Naive thymus-derived CD4-positive, alpha-beta T cell (primary cell): ENCODE measurements at regions not wholly inside any gene's neighbourhood (a gene's known extent, or its start where the extent isn't known, plus 50 kb on each side); places are given as distances from the start of the nearest gene placed in this dataset.
A peak's percentile ranks its signal among the peaks of the same experiment; 100 is the strongest.

Experiments used
- ATAC-seq: fragments of 150-1000 bp; cut with Tn5 transposase; 2 replicates; pipeline ENCODE4 v1.10.0; 2021; ENCODE audit warnings: mild to moderate bottlenecking, moderate library complexity
- CTCF ChIA-PET: fragments of 350-600 bp; sonication (Branson Sonifier 250); formaldehyde crosslinking; loops from one replicate; lab custom pipeline; 2021; ENCODE audit warnings: antibody characterized with exemption; lab: Charles Lee
- POLR2A ChIA-PET: fragments of 350-600 bp; sonication (Branson Sonifier 250); formaldehyde crosslinking; loops from one replicate; lab custom pipeline; 2021; ENCODE audit warnings: antibody characterized with exemption, inconsistent platforms; lab: Charles Lee
- DNase-seq, 9 donors: peaks; one replicate each; pipeline versions ENCODE4 v3.0.0 to v3.0.0-alpha.2; 2020 to 2022; ENCODE audit warnings: mixed read lengths in 1 of 9
- H3K27ac ChIP-seq: one replicate; pipeline ENCODE4 v1.7.0; 2013; ENCODE audit warnings: mild to moderate bottlenecking, low read depth, low read length, moderate library complexity
- H3K27me3 ChIP-seq, 2 donors: one replicate each; pipeline ENCODE4 v1.7.0; 2013; ENCODE audit warnings: low read length in 2 of 2, mild to moderate bottlenecking in 2 of 2, moderate library complexity in 2 of 2; ENCODE audit not compliant: control insufficient read depth in 2 of 2, insufficient read depth in 2 of 2
- H3K36me3 ChIP-seq, 3 experiments: 1 replicate in 2 of 3; 2 replicates in 1 of 3; pipeline ENCODE4 v1.7.0; 2013; ENCODE audit warnings: low read length in 3 of 3, mild to moderate bottlenecking in 3 of 3, moderate library complexity in 1 of 3; ENCODE audit not compliant: insufficient read depth in 3 of 3, control insufficient read depth in 2 of 3
- H3K4me1 ChIP-seq, 2 donors: one replicate each; pipeline ENCODE4 v1.7.0; 2013; ENCODE audit warnings: low read length in 2 of 2, mild to moderate bottlenecking in 2 of 2, moderate library complexity in 1 of 2; ENCODE audit not compliant: control insufficient read depth in 2 of 2, insufficient read depth in 2 of 2
- H3K4me3 ChIP-seq: 2 replicates; pipeline ENCODE4 v1.7.0; 2013; ENCODE audit warnings: mild to moderate bottlenecking, low read length
- H3K9me3 ChIP-seq, 3 experiments: 1 replicate in 2 of 3; 2 replicates in 1 of 3; pipeline ENCODE4 v1.7.0; 2013; ENCODE audit warnings: low read length in 3 of 3; ENCODE audit not compliant: control insufficient read depth in 2 of 3
- H3K27ac Mint-ChIP-seq, 9 donors: one replicate each; pipeline ENCODE4 v1.8.0; 2020 to 2022; ENCODE audit warnings: mixed read lengths in 9 of 9, mild to moderate bottlenecking in 8 of 9, moderate library complexity in 5 of 9, inconsistent platforms in 2 of 9
- H3K27me3 Mint-ChIP-seq, 5 donors: one replicate each; pipeline ENCODE4 v1.8.0; 2021 to 2022; ENCODE audit warnings: mixed read lengths in 5 of 5, mild to moderate bottlenecking in 1 of 5
- H3K36me3 Mint-ChIP-seq, 5 donors: one replicate each; pipeline ENCODE4 v1.8.0; 2020 to 2022; ENCODE audit warnings: mixed read lengths in 5 of 5, mild to moderate bottlenecking in 3 of 5, inconsistent platforms in 1 of 5
- H3K4me1 Mint-ChIP-seq, 7 donors: one replicate each; pipeline ENCODE4 v1.8.0; 2020 to 2022; ENCODE audit warnings: mixed read lengths in 7 of 7, mild to moderate bottlenecking in 3 of 7, inconsistent platforms in 1 of 7
- H3K4me3 Mint-ChIP-seq, 10 donors: one replicate each; pipeline ENCODE4 v1.8.0; 2020 to 2022; ENCODE audit warnings: mild to moderate bottlenecking in 10 of 10, mixed read lengths in 10 of 10, moderate library complexity in 6 of 10, inconsistent platforms in 2 of 10
- H3K9me3 Mint-ChIP-seq, 11 donors: one replicate each; pipeline ENCODE4 v1.8.0; 2020 to 2022; ENCODE audit warnings: mixed read lengths in 11 of 11, mild to moderate bottlenecking in 4 of 11, inconsistent platforms in 1 of 11, moderate library complexity in 1 of 11
- intact Hi-C, 2 donors: fragments of 100-400 bp; cut with micrococcal nuclease; formaldehyde crosslinking; loops; one replicate each; pipeline ENCODE4 v1.15.1; 2023

- DNase-seq (no peak), ATAC-seq (no peak)
- H3K27me3 ChIP-seq = no peaks in the 10 kb centered on the region
- H3K9me3 ChIP-seq = no peaks in the 10 kb centered on the region
- Mint-ChIP-seq H3K27ac (peak overlapping the region in 2 of 9 donors; percentile 0 to 2), H3K4me3 (no peak overlapping the region), H3K9me3 (peaks cover 0 to 23% (median 0%) of the 10 kb centered on the region in 11 donors), H3K36me3 (peaks cover 0 to 23% (median 4%) of the 10 kb centered on the region in 5 donors), H3K4me1 (peaks cover 23 to 57% (median 35%) of the 10 kb centered on the region in 7 donors), H3K27me3 (no peaks in the 10 kb centered on the region)
- H3K4me1 ChIP-seq = peaks cover 16 to 34% of the 10 kb centered on the region in 2 donors
- intact Hi-C loops = no loop called here
- ChIA-PET POLR2A (interaction anchor here (1.5 kb wide), 1 partner anchor 398 kb away, joined by 4 read pairs; the partner anchor contains the start of gene BTG1), CTCF (no interaction called here)
- H3K4me3 ChIP-seq = no peak overlapping the region
- H3K36me3 ChIP-seq = no peaks in the 10 kb centered on the region
- H3K27ac ChIP-seq = no peak overlapping the region
Observed at GRCh38 chr12:92543840-92544239, 158.9 kb upstream of the PLEKHG7 start.

- CTCF ChIA-PET = no interaction called here
- Mint-ChIP-seq H3K4me3 (no peak overlapping the region), H3K9me3 (peaks cover 0 to 18% (median 0%) of the 10 kb centered on the region in 11 donors), H3K36me3 (peaks cover 0 to 23% (median 0%) of the 10 kb centered on the region in 5 donors), H3K4me1 (peaks cover 26 to 61% (median 40%) of the 10 kb centered on the region in 7 donors), H3K27ac (no peak overlapping the region), H3K27me3 (no peaks in the 10 kb centered on the region)
- H3K4me1 ChIP-seq = peaks cover 17 to 37% of the 10 kb centered on the region in 2 donors
- H3K36me3 ChIP-seq = no peaks in the 10 kb centered on the region
- intact Hi-C loops = no loop called here
- DNase-seq (no peak), ATAC-seq (no peak)
- POLR2A ChIA-PET = interaction anchor here (1.5 kb wide), 1 partner anchor 398 kb away, joined by 4 read pairs; the partner anchor contains the start of gene BTG1
- H3K27me3 ChIP-seq = no peaks in the 10 kb centered on the region
- H3K9me3 ChIP-seq = no peaks in the 10 kb centered on the region
- H3K4me3 ChIP-seq = no peak overlapping the region
- no peak overlapping the region for H3K27ac ChIP-seq
Observed at GRCh38 chr12:92543359-92543758, 159.4 kb upstream of the PLEKHG7 start.

- H3K9me3 Mint-ChIP-seq = peaks cover 0 to 18% (median 0%) of the 10 kb centered on the region in 11 donors
- Histone ChIP-seq H3K9me3 (no peaks in the 10 kb centered on the region), H3K27ac (no peak overlapping the region), H3K4me1 (peaks cover 23 to 44% of the 10 kb centered on the region in 2 donors), H3K36me3 (no peaks in the 10 kb centered on the region), H3K27me3 (no peaks in the 10 kb centered on the region), H3K4me3 (no peak overlapping the region)
- ChIA-PET POLR2A (interaction anchor here (0.6 kb wide), 1 partner anchor 350 kb away, joined by 4 read pairs; no protein-coding TSS in a partner anchor), CTCF (no interaction called here)
- peaks cover 0 to 27% (median 0%) of the 10 kb centered on the region in 5 donors for H3K36me3 Mint-ChIP-seq
- H3K27me3 Mint-ChIP-seq = no peaks in the 10 kb centered on the region
- intact Hi-C loops = loop anchor here in 1 of 2 donors (2.0 kb wide), 1 partner anchor 37 kb away; no protein-coding TSS in a partner anchor
- peak overlapping the region in 1 of 10 donors; percentile 40 for H3K4me3 Mint-ChIP-seq
- DNase-seq (no peak), ATAC-seq (no peak)
- H3K27ac Mint-ChIP-seq = peak overlapping the region in 2 of 9 donors; percentile 3 to 59
- peaks cover 21 to 68% (median 52%) of the 10 kb centered on the region in 7 donors for H3K4me1 Mint-ChIP-seq
Observed at GRCh38 chr12:92541731-92542130, 161.1 kb upstream of the PLEKHG7 start.

GRCh38 chr12:92540782-92541423 is 161.9 kb upstream of the PLEKHG7 start:
- Mint-ChIP-seq H3K27me3 (no peaks in the 10 kb centered on the region), H3K4me3 (peak overlapping the region in 2 of 10 donors; percentile 9 to 23), H3K9me3 (peaks cover 0 to 18% (median 0%) of the 10 kb centered on the region in 11 donors), H3K36me3 (peaks cover 0 to 27% (median 0%) of the 10 kb centered on the region in 5 donors), H3K27ac (peak overlapping the region in 2 of 9 donors; percentile 68 to 90), H3K4me1 (peaks cover 21 to 68% (median 52%) of the 10 kb centered on the region in 7 donors)
- Histone ChIP-seq H3K9me3 (no peaks in the 10 kb centered on the region), H3K27ac (no peak overlapping the region), H3K27me3 (no peaks in the 10 kb centered on the region), H3K4me3 (no peak overlapping the region), H3K4me1 (peaks cover 23 to 44% of the 10 kb centered on the region in 2 donors), H3K36me3 (no peaks in the 10 kb centered on the region)
- CTCF ChIA-PET = interaction anchor here (0.7 kb wide), 1 partner anchor 137 kb away, joined by 4 read pairs; no protein-coding TSS in a partner anchor
- no peak for DNase-seq
- ATAC-seq = no peak
- POLR2A ChIA-PET = interaction anchor here (0.7 kb wide), 1 partner anchor 363 kb away, joined by 3 read pairs; no protein-coding TSS in a partner anchor
- intact Hi-C loops = loop anchor here in 1 of 2 donors (1.0 to 2.0 kb wide), 2 partner anchors 15 to 36 kb away; no protein-coding TSS in a partner anchor

GRCh38 chr12:92539976-92540781 is 162.6 kb upstream of the PLEKHG7 start:
- CTCF ChIA-PET = interaction anchor here (0.7 kb wide), 1 partner anchor 136 kb away, joined by 4 read pairs; no protein-coding TSS in a partner anchor
- H3K27ac Mint-ChIP-seq = peak overlapping the region in 5 of 9 donors; percentile 68 to 90 (median 71)
- peaks cover 23 to 44% of the 10 kb centered on the region in 2 donors for H3K4me1 ChIP-seq
- ATAC-seq (peak; percentile 48), DNase-seq (no peak)
- no peaks in the 10 kb centered on the region for H3K36me3 ChIP-seq
- H3K27me3 Mint-ChIP-seq = no peaks in the 10 kb centered on the region
- peak overlapping the region in 5 of 10 donors; percentile 14 to 69 (median 56) for H3K4me3 Mint-ChIP-seq
- peaks cover 0 to 18% (median 0%) of the 10 kb centered on the region in 11 donors for H3K9me3 Mint-ChIP-seq
- peaks cover 21 to 72% (median 52%) of the 10 kb centered on the region in 7 donors for H3K4me1 Mint-ChIP-seq
- intact Hi-C loops = loop anchor here in 1 of 2 donors (1.0 to 2.0 kb wide), 2 partner anchors 16 to 35 kb away; no protein-coding TSS in a partner anchor
- H3K9me3 ChIP-seq = no peaks in the 10 kb centered on the region
- H3K36me3 Mint-ChIP-seq = peaks cover 0 to 28% (median 0%) of the 10 kb centered on the region in 5 donors
- no peak overlapping the region for H3K27ac ChIP-seq
- H3K27me3 ChIP-seq = no peaks in the 10 kb centered on the region
- POLR2A ChIA-PET = interaction anchor here (0.6 to 0.7 kb wide), 2 partner anchors 16 to 364 kb away, joined by 3 read pairs; no protein-coding TSS in a partner anchor
- no peak overlapping the region for H3K4me3 ChIP-seq

GRCh38 chr12:92539110-92539749 is 163.6 kb upstream of the PLEKHG7 start:
- ChIA-PET POLR2A (no interaction called here), CTCF (no interaction called here)
- intact Hi-C loops = no loop called here
- Mint-ChIP-seq H3K36me3 (peaks cover 0 to 29% (median 0%) of the 10 kb centered on the region in 5 donors), H3K9me3 (peaks cover 0 to 15% (median 0%) of the 10 kb centered on the region in 11 donors), H3K27ac (peak overlapping the region in 6 of 9 donors; percentile 0 to 90 (median 68)), H3K4me3 (peak overlapping the region in 5 of 10 donors; percentile 14 to 69 (median 22)), H3K4me1 (peaks cover 21 to 67% (median 47%) of the 10 kb centered on the region in 7 donors), H3K27me3 (no peaks in the 10 kb centered on the region)
- ATAC-seq = peak; percentile 77
- no peak for DNase-seq
- no peaks in the 10 kb centered on the region for H3K27me3 ChIP-seq
- H3K9me3 ChIP-seq = no peaks in the 10 kb centered on the region
- H3K27ac ChIP-seq = no peak overlapping the region
- no peak overlapping the region for H3K4me3 ChIP-seq
- H3K4me1 ChIP-seq = peaks cover 23 to 44% of the 10 kb centered on the region in 2 donors
- H3K36me3 ChIP-seq = no peaks in the 10 kb centered on the region
